ENCODE measurements at regions not wholly inside any gene's neighbourhood (a gene's known extent, or its start where the extent isn't known, plus 50 kb on each side); places are given as distances from the start of the nearest gene placed in this dataset.

- TF ChIP-seq, protein P1, sequence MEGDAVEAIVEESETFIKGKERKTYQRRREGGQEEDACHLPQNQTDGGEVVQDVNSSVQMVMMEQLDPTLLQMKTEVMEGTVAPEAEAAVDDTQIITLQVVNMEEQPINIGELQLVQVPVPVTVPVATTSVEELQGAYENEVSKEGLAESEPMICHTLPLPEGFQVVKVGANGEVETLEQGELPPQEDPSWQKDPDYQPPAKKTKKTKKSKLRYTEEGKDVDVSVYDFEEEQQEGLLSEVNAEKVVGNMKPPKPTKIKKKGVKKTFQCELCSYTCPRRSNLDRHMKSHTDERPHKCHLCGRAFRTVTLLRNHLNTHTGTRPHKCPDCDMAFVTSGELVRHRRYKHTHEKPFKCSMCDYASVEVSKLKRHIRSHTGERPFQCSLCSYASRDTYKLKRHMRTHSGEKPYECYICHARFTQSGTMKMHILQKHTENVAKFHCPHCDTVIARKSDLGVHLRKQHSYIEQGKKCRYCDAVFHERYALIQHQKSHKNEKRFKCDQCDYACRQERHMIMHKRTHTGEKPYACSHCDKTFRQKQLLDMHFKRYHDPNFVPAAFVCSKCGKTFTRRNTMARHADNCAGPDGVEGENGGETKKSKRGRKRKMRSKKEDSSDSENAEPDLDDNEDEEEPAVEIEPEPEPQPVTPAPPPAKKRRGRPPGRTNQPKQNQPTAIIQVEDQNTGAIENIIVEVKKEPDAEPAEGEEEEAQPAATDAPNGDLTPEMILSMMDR (IDR thresholded peaks at IDR 0.05), result no peak
- TF ChIP-seq POLR2AphosphoS5 (IDR thresholded peaks at IDR 0.05), result no peak
Measured at GRCh38 chr1:82371844-82372498, 571.2 kb downstream of the ADGRL2 start.

Data from upper lobe of left lung (tissue), 4 donors.